Transverse colon (tissue), 4 donors: ENCODE measurements at regions not wholly inside any gene's neighbourhood (a gene's known extent, or its start where the extent isn't known, plus 50 kb on each side); places are given as distances from the start of the nearest gene placed in this dataset.

ENCODE experiments used
- EP300 ChIP-seq: sonication (generic); formaldehyde crosslinking; IDR thresholded peaks from one replicate; pipeline ENCODE4 v1.6.1; 2017; ENCODE audit warnings: antibody characterized with exemption, low read depth
- POLR2A ChIP-seq: fragments of 450-650 bp; IDR thresholded peaks from one replicate; pipeline ENCODE4 v1.6.1; 2016; ENCODE audit warnings: antibody characterized with exemption, mild to moderate bottlenecking, moderate library complexity
- POLR2AphosphoS5 ChIP-seq, 3 donors: sonication (generic); formaldehyde crosslinking; IDR thresholded peaks; one replicate each; pipeline ENCODE4 v1.6.1; 2016; ENCODE audit warnings: antibody characterized with exemption in 3 of 3
- TF ChIP-seq, protein P1 (sequence below), 5 experiments: fragments of 200-600 bp in 3 of 5; fragments of 450-650 bp in 2 of 5; sonication (generic) in 3 of 5; IDR thresholded peaks; 1 replicate in 2 of 5; 2 replicates in 3 of 5; pipeline ENCODE4 v1.5.1; 2016 to 2017; ENCODE audit warnings: antibody characterized with exemption in 5 of 5, inconsistent platforms in 3 of 5, mild to moderate bottlenecking in 2 of 5, moderate library complexity in 1 of 5

- TF ChIP-seq, protein P1, sequence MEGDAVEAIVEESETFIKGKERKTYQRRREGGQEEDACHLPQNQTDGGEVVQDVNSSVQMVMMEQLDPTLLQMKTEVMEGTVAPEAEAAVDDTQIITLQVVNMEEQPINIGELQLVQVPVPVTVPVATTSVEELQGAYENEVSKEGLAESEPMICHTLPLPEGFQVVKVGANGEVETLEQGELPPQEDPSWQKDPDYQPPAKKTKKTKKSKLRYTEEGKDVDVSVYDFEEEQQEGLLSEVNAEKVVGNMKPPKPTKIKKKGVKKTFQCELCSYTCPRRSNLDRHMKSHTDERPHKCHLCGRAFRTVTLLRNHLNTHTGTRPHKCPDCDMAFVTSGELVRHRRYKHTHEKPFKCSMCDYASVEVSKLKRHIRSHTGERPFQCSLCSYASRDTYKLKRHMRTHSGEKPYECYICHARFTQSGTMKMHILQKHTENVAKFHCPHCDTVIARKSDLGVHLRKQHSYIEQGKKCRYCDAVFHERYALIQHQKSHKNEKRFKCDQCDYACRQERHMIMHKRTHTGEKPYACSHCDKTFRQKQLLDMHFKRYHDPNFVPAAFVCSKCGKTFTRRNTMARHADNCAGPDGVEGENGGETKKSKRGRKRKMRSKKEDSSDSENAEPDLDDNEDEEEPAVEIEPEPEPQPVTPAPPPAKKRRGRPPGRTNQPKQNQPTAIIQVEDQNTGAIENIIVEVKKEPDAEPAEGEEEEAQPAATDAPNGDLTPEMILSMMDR (IDR thresholded peaks at IDR 0.05): no peak
- TF ChIP-seq EP300 (no peak), POLR2A (no peak), POLR2AphosphoS5 (IDR thresholded peaks at IDR 0.05) (no peak)
Observed at GRCh38 chr22:48488149-48488551, 1339.5 kb downstream of the BRD1 start.
